NCI-H1092 (cell line): ENCODE measurements at regions not wholly inside any gene's neighbourhood (a gene's known extent, or its start where the extent isn't known, plus 50 kb on each side); places are given as distances from the start of the nearest gene placed in this dataset.

Experiments used
- DNase-seq: peaks from one replicate; lab custom pipeline; 2025; lab: John Stamatoyannopoulos, UW

DNA sequence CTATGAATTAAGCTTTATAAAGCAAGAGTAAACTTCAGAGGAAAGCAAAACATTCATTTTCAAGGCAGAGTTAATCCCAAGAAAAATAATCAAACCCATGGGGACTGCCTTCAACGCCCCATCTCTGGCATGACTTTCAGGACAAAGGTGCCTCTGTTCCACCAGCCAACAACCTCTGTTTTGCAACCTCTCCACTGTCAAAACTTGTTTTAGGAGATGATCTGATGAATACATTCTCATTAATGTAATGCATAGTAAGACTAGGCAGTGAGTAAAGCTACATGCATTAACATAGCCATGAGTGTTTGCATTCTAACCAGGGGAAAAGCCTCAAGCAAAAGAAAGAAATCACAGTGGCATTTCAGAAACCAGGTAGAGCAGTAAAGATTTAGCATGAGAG is 357.0 kb downstream of the FBXO15 start:
- no peak for DNase-seq

DNA sequence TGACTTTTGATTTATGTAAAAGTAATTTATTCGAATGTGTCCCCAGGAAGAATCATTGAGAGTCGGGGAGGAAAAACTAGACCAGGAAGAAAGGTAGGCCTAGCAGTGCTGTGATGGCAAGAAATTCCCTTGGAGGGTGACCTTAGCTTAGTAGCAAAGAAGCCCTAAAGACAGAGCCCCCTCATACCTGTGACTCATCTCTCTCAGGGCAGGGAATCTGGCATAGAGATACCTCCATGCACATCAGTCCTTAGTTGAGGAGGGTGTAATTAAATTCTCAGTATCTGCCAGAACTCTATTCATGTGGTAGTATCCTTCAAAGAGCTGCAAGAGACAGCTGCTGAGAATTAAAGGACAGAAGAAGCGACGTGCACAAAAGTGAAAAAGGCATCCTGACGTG is 360.3 kb downstream of the FBXO15 start:
- DNase-seq, result no peak

DNA sequence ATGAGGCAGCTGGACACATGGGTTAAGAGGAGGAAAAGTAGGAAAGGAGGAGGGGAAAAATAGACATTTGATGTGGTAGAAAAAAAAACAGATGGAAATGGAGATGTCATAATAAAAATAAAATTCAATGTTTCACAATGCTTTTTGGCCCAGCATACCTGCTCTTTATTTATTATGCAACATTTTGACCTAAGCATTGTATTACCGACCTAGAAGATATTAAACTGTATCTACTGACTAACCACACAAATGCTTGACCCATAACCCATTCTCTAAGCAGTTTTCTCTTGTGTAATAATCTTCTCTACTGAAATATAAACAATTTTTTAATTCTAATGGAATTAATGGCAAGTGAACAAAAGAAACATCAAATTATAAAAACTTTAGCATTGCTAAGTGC is 362.3 kb downstream of the FBXO15 start:
- no peak for DNase-seq

DNA sequence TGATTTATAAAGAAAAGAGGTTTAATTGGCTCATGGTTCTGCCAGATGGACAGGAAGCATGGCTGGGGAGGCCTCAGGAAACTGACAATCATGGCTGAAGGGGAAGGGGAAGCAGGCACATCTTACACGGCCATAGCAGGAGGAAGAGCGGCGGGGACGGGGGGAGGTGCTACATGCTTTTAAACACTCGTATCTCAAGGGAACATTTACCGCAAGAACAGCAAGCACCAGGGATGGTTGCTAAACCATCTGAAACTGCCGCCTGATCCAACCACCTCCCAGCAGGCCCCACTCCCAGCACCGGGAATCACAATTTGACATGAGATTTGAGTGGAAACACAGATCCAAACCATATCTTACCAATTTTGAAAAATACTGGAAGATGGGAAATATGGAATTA is 362.8 kb downstream of the FBXO15 start:
- no peak for DNase-seq

DNA sequence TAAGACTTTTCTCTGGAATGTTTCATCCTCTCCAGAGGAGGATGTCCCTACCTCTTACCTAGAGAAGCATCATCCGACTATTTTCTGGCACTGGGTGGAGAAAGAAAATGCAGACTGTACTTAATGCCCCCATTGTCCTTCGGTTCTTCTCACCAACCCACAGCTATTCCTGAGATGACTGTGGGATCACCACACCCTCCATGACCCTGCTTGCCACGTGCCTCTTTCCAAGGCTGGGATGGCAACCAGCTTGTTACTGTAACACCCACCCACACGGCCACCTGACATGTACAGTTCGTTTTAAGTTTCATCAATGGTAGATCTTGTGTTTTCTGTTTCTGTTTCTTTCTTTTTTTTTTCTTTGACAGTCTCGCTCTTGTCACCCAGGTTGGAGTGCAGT is 365.2 kb downstream of the FBXO15 start:
- DNase-seq, result no peak

DNA sequence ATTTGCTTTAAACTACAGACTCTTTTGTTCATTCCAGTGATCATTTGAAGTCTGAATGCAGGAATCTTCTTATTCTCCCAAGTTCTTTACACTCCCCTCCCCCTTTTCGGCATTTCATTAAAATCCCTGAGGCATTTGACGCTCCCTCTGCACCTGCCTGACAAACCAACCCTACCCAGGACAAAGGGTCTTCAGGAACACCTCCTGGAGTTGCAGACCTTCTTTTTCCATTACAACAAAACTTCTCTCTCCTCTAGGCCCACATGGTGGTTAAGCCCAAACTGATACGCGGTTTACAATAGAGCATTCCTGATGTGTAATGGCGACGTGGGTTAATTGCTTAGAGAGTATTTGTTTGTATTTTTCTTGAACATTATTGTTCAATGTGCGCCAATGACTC is 367.4 kb downstream of the FBXO15 start:
- DNase-seq, result no peak

DNA sequence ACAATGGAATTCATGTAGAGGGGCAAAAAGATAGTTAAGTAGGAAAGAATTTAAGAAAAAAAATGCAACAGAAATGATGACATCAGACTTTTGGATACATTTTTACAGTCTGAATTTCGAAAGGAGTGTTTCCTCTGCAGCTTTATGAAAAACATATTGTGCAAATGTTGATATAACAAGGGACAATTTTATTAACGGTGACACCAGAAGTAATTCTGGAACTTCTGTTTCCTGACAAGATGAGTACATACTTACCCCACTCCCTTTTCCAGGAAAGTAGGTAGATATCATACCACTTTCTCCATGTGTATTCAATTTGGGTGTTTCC is 369.6 kb downstream of the FBXO15 start:
- DNase-seq, result no peak

DNA sequence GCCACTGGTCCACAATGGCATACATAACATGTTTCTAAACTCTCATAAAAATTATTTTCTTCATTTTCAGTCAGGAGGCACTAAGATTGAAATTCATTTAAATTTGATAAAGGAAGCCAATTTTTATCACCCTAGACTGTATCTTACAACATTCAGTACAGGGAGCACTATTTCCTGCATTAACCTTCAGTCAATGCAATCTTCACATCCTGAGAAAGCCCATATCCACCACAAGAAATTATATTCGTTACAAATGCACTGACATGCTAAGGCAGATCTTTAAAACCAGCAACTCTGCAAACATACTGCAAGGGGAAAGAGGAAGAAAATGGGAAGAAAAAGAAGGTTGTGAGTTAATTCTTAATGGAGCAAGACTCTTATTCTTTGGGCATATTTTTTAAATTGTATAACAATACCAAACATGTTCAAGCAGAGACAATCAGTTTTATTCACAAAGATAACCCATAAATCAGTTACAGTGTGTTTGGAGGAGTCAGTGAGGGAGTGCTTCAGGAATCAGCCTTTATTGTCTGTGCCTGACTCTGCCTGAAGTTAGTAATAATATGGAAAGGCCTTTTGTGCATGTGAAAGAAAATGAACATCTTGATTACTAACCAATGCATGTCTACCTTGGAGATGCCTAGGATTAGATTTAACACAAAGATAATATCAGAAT is 370.1 kb downstream of the FBXO15 start:
- DNase-seq, result no peak

DNA sequence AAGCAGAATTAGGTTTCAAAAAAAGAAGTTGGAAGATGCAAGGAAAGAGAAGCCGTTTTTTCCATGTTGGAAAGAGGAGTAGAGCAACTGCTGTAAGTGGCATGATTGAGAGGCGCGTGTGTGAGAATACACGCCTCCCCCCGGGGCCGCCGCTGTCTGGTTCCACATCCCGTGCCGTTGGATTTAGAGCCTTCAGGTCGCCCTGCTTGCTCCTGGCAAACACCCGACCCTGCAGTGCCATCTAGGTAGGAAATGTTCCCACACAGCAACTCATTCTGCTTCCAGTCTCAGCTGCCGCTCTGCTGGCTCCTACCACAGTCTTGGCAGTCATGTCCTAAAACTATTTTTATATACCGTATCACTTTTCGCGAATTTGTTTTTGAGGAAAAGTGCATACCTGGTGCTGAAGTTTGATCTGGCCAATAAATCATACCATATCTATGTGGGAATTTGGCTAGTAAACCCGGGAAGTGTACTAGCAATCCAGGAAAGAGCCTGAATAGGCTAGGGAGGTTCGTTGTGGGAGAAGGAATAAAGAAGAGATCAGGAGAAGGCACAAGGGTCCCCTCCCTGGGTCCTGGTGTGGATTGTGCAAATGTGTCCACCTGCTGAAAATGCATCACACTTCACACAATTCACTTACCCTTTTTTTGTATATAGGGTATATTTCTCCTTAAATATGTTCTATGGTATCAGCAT is 372.7 kb downstream of the FBXO15 start:
- DNase-seq, result peak; percentile 59

DNA sequence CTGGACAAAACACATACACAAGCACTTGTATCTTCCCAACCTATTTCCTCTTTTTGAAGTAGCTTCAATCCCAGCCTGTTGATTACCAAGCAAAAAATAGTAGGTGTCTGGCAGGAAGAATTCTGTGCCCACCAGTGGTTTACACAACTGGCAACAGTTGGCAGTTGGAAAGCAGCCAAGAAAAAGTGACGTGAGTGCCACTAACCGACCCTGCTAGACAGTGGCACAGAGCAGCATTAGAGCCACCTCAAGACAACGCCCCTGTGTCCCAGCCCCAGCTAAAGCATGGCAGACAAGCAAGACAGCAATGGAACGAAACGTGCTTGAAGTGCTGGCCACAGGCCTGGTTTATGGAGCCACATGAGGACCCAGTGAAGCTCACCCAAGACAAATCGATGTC is 379.6 kb downstream of the FBXO15 start:
- DNase-seq, result no peak

DNA sequence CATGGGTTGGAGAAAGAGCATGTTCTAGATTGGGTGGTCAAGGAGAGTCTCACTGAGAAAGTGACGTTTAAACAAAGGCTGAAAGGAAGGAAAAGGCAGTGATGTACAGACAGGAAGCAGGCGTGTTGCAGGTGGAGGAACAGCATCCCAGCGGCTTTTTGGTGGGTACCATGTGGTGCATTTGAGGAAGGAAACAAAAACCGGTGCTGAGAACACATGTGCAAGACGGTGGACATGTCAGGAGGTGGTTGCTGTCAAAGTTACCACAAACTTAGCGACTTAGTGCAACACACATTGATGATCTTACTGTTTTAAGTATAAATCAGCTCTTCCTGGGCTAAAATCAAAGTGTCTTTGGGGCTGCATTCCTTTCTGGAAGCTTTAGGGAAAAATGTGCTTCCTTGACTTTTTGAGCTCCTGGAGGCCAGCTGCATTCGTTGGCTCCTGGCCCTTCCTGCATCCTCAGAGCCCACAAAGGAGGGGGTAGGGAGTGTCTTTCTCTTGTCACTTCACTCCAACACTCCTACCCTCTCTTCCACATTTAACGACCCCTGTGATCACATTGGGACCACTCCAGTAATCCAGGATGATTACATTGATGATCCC is 380.6 kb downstream of the FBXO15 start:
- no peak for DNase-seq

DNA sequence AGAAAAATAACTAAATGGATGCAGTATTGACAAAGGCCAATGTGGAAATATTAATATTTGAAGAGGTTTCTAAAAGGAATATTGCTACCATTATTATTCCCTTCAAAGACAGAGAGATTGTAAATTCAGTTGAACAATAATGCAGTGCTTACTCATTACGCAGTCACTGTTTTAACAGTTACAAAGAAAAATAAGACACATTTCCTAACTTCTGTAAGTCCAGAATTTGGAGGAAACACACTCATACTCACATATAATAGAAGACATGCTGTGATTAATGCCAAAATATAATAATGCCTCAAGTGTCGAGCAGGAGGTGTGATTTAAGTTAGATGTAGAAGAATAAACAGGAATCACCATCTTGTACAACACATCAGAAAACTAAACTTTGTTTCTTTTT is 389.2 kb downstream of the FBXO15 start:
- no peak for DNase-seq

DNA sequence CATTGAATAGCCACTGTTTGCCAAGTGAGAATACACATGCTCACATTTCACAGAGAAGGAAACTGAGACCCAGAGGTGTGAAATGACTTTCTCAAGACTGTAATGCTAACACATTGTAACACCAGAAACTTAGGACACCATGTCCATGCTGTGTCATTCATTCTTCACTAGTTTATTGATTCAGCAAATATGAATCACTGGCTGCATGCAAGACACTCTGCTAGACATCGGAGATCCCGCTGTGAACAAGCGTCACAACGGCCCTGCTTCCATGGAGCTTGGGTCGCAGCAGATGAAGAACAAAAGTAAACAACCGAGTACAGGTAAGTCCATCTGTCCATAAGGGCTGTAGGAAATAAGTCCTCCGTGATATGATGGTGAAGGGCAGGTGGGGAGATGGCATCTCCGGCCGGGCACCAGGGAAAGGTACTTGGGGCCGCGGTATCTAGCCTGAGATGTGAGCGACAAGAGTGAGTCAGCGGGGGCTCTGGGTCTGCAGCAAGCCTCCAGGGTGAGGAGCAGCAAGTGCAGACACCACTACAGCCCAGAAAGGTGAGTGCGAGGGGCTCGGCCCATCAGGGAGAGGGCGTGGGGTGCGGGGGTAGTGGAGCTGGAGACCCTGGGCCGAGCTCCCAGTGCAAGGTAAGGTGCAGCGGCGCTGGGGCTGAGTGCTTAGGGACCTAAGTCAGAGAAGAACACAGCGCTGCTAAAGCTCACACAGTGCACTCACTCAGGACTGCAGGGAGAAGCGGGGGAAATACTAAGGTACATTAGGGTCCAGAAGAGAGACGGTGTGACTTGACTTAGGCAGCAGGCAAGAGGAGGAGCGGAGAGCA is 391.2 kb downstream of the FBXO15 start:
- DNase-seq, result peak; percentile 31

DNA sequence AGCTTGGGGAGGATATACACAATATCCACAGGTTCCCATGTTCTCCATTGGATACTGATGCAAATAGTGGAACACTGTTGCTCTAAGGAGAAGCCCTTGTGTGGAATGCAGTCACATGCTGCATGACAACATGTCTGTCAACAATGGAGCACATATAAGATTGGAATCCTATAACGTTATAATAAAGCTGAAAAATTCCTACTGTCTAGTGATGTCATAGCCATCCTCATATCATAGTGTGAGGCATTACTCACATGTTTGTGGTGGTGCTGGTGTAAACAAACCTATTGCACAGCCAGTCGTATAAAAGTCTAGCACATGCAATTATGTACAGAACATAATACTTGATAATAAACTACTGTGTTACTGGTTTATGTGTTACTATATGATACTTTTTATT is 394.7 kb downstream of the FBXO15 start:
- DNase-seq, result no peak

DNA sequence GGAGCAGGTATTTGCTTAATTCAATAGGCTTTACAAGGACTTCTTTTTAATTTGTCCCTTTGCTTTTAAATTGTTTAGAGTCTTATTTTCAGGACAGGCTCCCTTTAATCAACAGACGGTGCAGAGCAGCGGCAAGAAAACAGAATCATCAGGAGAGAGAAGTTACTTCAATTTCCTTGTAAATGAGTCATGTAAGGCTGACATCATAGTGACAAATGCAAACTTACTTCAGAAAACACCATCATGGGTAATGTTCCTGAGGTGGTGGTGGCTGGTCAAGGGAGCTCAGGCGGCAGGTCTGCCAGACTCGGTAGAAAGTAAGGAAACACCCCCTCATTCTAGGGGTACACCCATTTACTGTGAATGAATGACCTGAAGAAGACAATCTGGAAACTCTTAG is 395.1 kb downstream of the FBXO15 start:
- DNase-seq, result no peak

DNA sequence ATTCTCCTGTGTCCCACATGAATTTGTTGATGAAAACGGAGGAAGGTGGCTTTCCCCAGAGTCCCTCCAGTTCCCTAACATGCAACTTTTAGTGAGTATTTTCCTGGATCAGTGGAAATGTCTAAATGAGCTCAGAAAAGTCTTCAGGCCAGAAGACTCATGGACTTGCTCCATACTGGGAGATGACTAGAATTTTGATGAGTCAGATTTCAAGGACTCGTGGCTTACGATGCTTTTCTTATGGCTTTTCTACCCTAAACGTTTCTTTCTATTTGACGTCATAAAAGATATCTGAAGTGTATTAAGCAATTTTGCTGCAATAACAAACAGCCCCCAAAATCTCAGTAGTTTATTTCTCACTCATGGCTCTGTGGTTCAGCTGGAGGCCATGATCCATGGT is 397.6 kb downstream of the FBXO15 start:
- no peak for DNase-seq

DNA sequence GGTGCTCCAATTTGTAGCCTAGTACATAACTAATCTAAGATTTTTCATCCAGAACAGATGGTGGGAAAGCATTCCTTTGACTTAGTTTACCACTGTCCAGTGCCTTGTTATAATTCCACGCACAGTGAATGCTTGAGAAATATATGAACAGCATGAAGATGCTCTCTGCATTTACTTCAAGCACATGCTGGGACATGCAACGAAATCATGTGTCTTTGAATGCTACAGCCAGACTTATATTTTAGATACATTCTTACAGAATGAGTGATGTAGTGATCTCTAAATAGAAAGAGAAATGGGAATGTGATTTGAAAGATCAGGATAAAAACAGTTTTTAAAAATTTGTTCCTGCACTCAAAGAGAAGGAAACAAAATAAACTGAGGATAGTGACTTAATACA is 398.3 kb downstream of the FBXO15 start:
- no peak for DNase-seq

DNA sequence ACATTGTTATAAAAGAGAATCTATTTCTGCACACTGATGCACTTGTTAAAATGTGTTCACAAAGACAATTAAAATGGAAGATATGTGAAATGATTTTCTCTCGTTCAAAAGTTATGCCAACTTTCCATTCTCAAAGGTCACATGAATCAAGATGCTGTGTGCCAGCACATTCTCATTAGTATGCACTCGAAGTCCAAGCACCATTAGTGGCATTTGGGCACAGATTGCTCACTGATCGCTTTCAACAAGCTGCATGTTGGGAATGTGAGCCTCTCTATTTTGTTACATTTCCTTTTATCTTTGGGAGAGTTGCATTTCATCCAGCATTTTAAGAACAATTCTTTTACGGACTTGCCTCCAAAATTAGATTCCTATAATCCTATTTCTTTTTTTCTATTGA is 398.9 kb downstream of the FBXO15 start:
- DNase-seq, result no peak

DNA sequence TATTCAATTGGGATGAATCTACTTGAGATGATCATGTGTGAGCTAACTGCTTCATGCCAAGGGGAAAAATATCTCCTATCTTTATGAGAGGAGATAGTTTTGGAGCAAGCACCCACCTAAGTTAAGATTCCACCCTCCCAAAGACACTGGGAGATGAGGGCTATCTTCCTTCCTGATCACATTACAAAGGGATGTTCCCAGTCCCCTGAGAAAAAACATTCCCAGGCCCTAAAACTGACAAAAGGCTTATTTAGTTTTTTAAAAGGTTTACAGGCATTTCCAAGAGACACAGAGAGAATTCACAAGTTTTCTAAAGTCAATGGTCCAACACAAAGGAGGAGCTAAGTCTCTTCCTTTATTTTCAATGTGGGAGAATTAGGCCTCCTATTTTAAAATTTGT is 401.5 kb downstream of the FBXO15 start:
- DNase-seq, result no peak

DNA sequence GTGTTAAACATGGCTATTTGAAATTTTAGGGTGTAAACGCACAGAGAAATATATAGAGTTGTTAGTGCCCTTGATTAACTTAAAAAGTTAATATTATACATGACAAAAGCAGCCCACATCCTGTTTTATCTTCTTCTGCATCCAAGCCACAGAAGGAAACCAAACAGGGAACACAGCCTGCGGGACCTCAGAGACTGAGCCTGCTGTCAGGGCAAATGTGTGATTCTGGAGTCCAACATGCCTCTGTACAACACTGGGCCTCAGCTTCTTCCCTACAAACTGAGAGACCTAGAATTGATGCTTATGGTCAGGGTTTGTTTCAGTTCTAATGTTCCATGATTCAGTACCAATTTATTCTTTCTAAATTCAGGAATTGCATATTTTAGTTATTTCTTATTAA is 404.7 kb downstream of the FBXO15 start:
- no peak for DNase-seq

DNA sequence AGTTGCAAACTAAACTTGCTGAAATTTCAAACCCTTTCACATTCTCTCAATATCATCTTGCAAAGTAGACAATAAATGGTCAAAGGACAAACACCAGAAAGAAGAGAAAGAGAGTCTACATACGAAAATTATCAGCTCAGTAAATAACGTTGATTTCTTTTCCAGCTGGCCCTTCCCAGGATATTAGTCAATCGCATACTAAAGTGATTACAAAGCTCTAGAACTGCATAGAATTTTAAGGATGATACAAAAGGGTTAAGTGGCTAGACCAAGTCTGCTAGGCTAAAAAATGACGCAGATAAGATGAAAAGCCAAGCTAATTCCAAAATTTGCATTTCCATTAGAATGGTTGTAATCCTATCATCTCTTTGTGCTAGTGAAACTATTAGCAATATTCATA is 405.7 kb downstream of the FBXO15 start:
- DNase-seq, result no peak

DNA sequence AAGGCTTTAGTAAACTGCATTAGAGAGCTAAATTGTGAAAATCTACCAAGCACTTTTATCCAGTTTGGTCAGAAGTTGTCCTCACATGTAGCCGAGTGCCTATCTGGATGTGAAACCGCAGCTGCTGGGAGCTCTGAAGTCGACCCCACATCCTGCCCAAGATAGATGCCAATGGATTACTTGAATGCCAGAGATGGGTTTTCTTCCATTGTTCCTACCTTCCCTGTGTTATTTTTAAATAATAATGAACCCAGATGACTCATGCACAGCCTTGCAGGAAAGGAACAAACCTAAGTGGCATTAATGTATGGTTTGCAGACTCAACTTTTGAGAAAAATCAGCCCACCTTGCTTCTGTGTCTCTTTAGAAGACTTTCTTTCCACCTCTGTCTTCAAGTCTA is 408.5 kb downstream of the FBXO15 start:
- DNase-seq, result no peak

DNA sequence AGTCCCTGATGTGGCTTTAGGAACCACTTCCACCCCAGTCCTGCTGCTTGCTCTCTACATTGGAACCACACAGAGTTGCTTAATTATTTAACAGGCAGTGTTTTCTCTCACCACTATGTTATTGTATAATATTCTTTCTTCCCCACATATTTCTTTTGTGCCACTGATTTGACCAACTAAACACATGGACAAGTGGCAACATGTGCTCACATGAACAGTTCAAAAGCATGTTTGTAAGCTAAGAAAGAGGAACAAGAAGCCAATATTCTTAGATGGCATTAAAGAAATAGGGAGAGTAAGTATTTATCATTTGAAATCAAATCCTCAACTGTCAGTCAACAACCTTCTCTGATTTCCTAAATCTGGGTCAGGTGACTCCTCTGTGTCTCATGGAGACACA is 409.6 kb downstream of the FBXO15 start:
- no peak for DNase-seq
